22Rv1 (cell line): ENCODE measurements at regions not wholly inside any gene's neighbourhood (a gene's known extent, or its start where the extent isn't known, plus 50 kb on each side); places are given as distances from the start of the nearest gene placed in this dataset.

Experiments
- H3K27ac ChIP-seq: fragments of 450-650 bp; 2 replicates; pipeline ENCODE4 v1.5.1; 2017
- ZFX ChIP-seq: fragments of 450-650 bp; IDR thresholded peaks from 2 replicates; pipeline ENCODE4 v1.6.1; 2017; ENCODE audit warnings: antibody characterized with exemption, borderline replicate concordance
- TF ChIP-seq, protein P1 (sequence below): fragments of 450-650 bp; IDR thresholded peaks from 2 replicates; pipeline ENCODE4 v1.5.1; 2017; ENCODE audit warnings: mild to moderate bottlenecking

DNA sequence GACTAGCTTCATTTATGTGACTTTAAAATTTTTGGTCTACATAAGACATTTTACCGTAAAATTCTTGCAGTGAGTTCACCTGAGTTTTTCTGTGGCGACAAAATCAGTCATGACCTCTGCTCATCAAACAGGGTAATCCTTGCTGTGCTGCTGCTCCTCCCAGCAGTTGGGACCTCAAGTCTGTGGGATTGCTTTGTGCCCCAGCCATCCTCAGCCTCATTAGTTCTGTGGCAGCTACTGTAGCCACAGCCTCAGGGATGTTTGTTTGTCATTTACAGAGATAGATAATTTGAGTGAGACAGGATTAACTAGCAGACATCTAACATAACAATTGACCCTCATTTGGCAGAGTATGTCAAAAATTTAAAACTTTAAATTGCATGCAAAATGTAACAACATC is 357.0 kb downstream of the PCNX1 start:
- TF ChIP-seq ZFX, result no peak
- TF ChIP-seq, protein P1, sequence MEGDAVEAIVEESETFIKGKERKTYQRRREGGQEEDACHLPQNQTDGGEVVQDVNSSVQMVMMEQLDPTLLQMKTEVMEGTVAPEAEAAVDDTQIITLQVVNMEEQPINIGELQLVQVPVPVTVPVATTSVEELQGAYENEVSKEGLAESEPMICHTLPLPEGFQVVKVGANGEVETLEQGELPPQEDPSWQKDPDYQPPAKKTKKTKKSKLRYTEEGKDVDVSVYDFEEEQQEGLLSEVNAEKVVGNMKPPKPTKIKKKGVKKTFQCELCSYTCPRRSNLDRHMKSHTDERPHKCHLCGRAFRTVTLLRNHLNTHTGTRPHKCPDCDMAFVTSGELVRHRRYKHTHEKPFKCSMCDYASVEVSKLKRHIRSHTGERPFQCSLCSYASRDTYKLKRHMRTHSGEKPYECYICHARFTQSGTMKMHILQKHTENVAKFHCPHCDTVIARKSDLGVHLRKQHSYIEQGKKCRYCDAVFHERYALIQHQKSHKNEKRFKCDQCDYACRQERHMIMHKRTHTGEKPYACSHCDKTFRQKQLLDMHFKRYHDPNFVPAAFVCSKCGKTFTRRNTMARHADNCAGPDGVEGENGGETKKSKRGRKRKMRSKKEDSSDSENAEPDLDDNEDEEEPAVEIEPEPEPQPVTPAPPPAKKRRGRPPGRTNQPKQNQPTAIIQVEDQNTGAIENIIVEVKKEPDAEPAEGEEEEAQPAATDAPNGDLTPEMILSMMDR, result no peak
- H3K27ac ChIP-seq, result no peak overlapping the region

DNA sequence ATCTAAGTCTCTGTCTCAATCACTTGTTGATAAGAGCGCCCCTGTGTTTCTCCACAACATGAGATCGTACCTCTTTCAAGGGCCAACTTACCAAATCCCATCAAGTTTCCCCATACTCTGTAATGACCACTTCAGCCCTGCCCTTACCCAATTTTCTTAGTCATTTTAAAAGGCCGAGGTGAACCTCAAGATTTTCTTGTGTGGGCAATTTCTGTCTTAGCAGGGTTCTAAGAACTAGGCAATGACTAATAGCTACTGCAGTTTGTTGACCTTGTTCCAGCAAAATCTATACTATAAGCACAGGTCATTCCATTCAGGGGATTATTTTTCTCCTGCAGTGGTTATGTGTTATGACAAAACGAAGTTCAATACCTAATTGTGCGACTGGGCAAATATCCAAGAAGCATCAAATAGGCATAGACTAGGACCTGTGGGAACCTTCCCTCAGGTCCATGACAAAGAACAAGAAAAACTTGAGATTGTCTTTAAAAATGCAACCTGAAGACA is 359.8 kb downstream of the PCNX1 start:
- no peak overlapping the region for H3K27ac ChIP-seq

DNA sequence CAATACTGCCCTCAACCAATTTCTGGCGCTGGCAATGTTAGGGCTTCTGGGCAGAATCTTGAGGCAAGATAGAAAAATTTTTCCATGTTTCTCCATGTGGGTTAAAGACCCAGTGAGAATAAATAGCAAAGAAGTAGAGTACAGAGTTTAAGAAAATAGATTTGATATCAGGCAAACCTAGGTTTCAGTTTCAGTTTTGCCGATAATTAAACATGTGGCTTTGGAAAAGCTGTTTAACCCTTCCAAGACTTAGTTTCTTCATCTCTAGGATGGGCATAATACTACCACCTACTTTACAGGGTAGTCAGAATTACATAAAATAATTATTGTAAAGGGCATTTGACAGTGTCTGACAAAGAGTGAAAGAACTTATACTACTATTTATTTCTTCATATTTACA is 360.4 kb downstream of the PCNX1 start:
- H3K27ac ChIP-seq, result no peak overlapping the region
- no peak for TF ChIP-seq ZFX
- TF ChIP-seq, protein P1, result no peak

More for the DNA sequence above, 359.8 kb downstream of the PCNX1 start:
- TF ChIP-seq ZFX, result no peak
- TF ChIP-seq, protein P1, result no peak

DNA sequence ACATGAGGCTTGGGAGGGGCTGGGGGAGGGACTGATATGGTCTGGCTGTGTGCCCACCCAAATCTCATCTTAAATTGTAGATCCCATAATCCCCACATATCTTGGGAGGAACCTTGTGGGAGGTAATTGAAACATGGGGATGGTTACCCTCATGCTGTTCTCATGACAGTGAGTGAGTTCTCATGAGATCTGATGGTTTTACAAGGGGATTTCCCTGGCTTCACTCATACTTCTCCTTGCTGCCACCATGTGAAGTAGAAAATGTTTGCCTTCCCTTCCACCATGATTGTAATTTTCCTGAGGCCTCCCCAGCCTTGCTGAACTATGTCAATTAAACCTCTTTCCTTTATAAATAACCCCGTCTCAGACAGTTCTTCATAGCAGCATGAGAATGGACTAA is 362.9 kb downstream of the PCNX1 start:
- TF ChIP-seq, protein P1, result no peak
- TF ChIP-seq ZFX, result no peak
- H3K27ac ChIP-seq, result no peak overlapping the region

DNA sequence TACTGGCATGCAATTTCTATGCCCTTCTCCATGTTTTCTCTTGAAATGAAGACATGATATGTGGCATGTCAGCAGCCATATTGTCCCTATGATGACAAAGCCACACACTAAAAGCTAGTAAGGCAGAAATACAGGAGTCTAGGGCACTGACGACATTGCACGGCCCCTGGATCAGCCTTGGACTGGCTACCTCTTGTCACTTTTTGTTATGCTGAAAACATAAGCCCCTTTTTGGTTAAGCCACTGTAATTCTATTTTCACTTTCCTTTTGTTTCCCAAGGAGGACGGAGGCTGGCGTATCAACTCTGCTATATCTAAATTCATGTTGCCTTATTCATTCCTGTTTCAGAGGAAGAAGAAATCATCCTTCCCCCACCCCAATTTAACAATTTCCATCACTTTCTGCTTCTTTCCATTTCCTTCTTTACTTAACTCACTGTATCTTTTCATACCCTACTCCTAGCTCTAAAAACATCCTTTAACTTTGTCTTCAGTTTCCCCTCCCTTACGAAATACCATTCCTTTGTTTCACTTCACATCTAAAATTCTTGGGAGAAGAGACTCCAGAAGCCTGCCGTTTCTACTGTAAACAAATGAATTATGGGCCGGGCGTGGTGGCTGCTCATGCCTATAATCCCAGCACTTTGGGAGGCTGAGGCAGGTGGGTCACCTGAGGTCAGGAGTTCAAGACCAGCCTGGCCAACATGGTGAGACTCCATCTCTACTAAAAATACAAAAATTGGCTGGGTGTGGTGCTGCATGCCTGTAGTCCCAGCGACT is 364.1 kb downstream of the PCNX1 start:
- TF ChIP-seq, protein P1, result no peak
- TF ChIP-seq ZFX, result no peak
- H3K27ac ChIP-seq, result no peak overlapping the region

DNA sequence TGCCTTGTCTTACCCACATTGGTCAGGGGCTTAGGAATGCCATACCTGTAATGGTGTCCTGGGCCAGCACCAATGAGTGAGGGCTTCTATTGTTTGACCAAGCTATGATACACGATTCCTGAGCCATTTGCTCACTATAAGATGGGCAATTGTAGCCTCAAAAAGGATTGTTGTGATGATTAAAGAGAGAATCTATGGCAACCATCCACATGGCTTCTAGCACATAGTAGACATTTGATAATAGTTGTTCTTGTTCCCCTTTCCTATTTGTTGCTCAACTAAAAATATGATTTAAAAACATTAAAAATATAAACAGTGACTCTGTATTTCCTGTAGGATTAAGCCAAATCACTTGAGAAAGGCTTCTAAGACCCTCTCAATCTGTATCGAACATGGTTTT is 366.1 kb downstream of the PCNX1 start:
- no peak overlapping the region for H3K27ac ChIP-seq
- TF ChIP-seq, protein P1, result no peak
- TF ChIP-seq ZFX, result no peak

DNA sequence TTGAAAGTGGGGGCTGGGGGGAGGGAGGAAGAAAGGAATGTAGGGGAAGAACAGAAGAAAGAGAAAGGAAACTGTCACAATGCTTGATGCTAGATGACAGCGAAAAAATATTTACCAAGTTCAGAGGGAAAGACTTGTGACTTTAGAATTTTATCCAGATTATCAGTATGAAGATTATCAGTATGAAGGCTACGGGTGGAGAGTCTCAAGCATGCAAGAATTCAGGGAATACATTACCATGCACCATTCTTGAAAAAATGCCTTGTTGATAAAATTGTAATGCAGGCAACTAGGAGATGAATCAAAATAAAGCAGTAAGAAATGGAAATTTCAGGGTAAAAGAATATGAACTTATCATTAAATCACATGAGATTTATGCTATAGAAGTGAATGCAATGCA is 376.8 kb downstream of the PCNX1 start:
- no peak for TF ChIP-seq ZFX
- TF ChIP-seq, protein P1, result no peak
- H3K27ac ChIP-seq, result no peak overlapping the region
